ENCODE measurements at regions not wholly inside any gene's neighbourhood (a gene's known extent, or its start where the extent isn't known, plus 50 kb on each side); places are given as distances from the start of the nearest gene placed in this dataset.

GRCh38 chr1:4599521-4599920 lies 54.9 kb upstream of the AJAP1 start:
- Histone ChIP-seq H3K36me3 (ENCODE audit: control insufficient read depth, insufficient read depth, low read length) (no peaks in the 10 kb centered on the region), H3K4me3 (ENCODE audit: low read depth, low read length) (no peak overlapping the region), H3K27me3 (ENCODE audit: control insufficient read depth, insufficient read depth, low read length) (no peaks in the 10 kb centered on the region)
- no peak for TF ChIP-seq CTCF (IDR thresholded peaks at IDR 0.05; ENCODE audit: insufficient read depth, low read length, severe bottlenecking)
- no peak for FAIRE-seq
- no peak for DNase-seq (ENCODE audit: low read depth)

GRCh38 chr1:4599951-4600481 lies 54.4 kb upstream of the AJAP1 start:
- no peaks in the 10 kb centered on the region for H3K36me3 ChIP-seq (ENCODE audit: control insufficient read depth, insufficient read depth, low read length)
- no peak overlapping the region for H3K4me3 ChIP-seq (ENCODE audit: low read depth, low read length)
- FAIRE-seq (no peak), DNase-seq (ENCODE audit: low read depth) (no peak)
- H3K27me3 ChIP-seq (ENCODE audit: control insufficient read depth, insufficient read depth, low read length) = no peaks in the 10 kb centered on the region
- TF ChIP-seq CTCF (IDR thresholded peaks at IDR 0.05; ENCODE audit: insufficient read depth, low read length, severe bottlenecking) = no peak

GRCh38 chr1:4600615-4601460 lies 53.6 kb upstream of the AJAP1 start:
- TF ChIP-seq CTCF (IDR thresholded peaks at IDR 0.05; ENCODE audit: insufficient read depth, low read length, severe bottlenecking) = no peak
- no peak for FAIRE-seq
- H3K4me3 ChIP-seq (ENCODE audit: low read depth, low read length) = no peak overlapping the region
- H3K27me3 ChIP-seq (ENCODE audit: control insufficient read depth, insufficient read depth, low read length) = no peaks in the 10 kb centered on the region
- H3K36me3 ChIP-seq (ENCODE audit: control insufficient read depth, insufficient read depth, low read length) = no peaks in the 10 kb centered on the region
- DNase-seq (ENCODE audit: low read depth) = no peak

- FAIRE-seq (no peak), DNase-seq (ENCODE audit: low read depth) (no peak)
- Histone ChIP-seq H3K4me3 (ENCODE audit: low read depth, low read length) (no peak overlapping the region), H3K36me3 (ENCODE audit: control insufficient read depth, insufficient read depth, low read length) (no peaks in the 10 kb centered on the region), H3K27me3 (ENCODE audit: control insufficient read depth, insufficient read depth, low read length) (no peaks in the 10 kb centered on the region)
- TF ChIP-seq CTCF (IDR thresholded peaks at IDR 0.05; ENCODE audit: insufficient read depth, low read length, severe bottlenecking) = no peak
Measured at GRCh38 chr1:4601941-4602340, 52.5 kb upstream of the AJAP1 start.

GRCh38 chr1:4602462-4603294 lies 51.7 kb upstream of the AJAP1 start:
- DNase-seq (ENCODE audit: low read depth) = no peak
- FAIRE-seq = no peak
- no peak for TF ChIP-seq CTCF (IDR thresholded peaks at IDR 0.05; ENCODE audit: insufficient read depth, low read length, severe bottlenecking)
- H3K36me3 ChIP-seq (ENCODE audit: control insufficient read depth, insufficient read depth, low read length) = no peaks in the 10 kb centered on the region
- no peak overlapping the region for H3K4me3 ChIP-seq (ENCODE audit: low read depth, low read length)
- H3K27me3 ChIP-seq (ENCODE audit: control insufficient read depth, insufficient read depth, low read length) = no peaks in the 10 kb centered on the region
